ENCODE measurements at regions not wholly inside any gene's neighbourhood (a gene's known extent, or its start where the extent isn't known, plus 50 kb on each side); places are given as distances from the start of the nearest gene placed in this dataset.

DNA sequence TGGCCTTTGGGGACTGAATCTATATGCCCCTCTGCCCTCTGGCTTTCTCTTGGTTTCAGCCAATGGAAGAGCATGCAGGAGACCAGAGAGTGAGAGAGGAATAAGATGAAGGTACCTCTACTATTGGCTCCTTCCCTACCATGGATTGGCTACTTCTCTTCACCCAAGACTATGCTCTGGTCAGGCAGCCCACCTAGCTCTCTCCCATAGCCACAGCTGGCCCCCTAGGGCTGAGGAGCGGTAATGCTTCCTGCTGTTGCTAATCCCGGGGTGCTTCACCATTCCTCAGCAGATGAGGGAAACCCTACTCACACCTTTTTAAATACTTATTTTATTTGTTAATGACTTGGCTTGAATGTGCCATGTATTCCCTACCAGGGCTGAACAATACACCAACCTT, 142.4 kb downstream of the MREG start:
- BruUV-seq (replicated peaks) = no TSS peak
- peak; percentile 70 for FAIRE-seq
- Histone ChIP-seq H3K4me3 (no peak overlapping the region), H3K4me2 (ENCODE audit: insufficient read depth, low read length) (no peak overlapping the region), H3K9me3 (replicated peaks; ENCODE audit: control insufficient read depth, insufficient read depth, low read depth, low read length) (no peaks in the 10 kb centered on the region), H3K27me3 (ENCODE audit: control insufficient read depth in 2 of 2, insufficient read depth in 2 of 2, low read length in 2 of 2) (no peaks in the 10 kb centered on the region), H3K79me2 (ENCODE audit: control insufficient read depth, insufficient read depth, low read length) (no peaks in the 10 kb centered on the region), H3K36me3 (ENCODE audit: control insufficient read depth, insufficient read depth, low read length) (no peaks in the 10 kb centered on the region), H3K9me1 (ENCODE audit: control insufficient read depth, insufficient read depth, low read length) (no peaks in the 10 kb centered on the region), H3K27ac (ENCODE audit: extremely low read depth, low read depth, low read length) (no peak overlapping the region), H3K9ac (ENCODE audit: insufficient read depth in 1 of 2, low read depth in 2 of 2, low read length in 2 of 2) (no peak overlapping the region), H3K4me1 (replicated peaks in 1 of 2; ENCODE audit: control insufficient read depth in 2 of 2, insufficient read depth in 2 of 2, low read length in 2 of 2) (peaks cover 0 to 12% of the 10 kb centered on the region in 2 experiments; a peak in 2 of 5 replicates), H2AFZ (ENCODE audit: low read depth, low read length) (no peak overlapping the region), H4K20me1 (replicated peaks; ENCODE audit: control insufficient read depth, insufficient read depth, low read length) (no peaks in the 10 kb centered on the region)
- in situ Hi-C loops (cut with MboI) = no loop called here
- intact Hi-C loops (cut with micrococcal nuclease) = loop anchor here (1.0 to 2.0 kb wide), 2 partner anchors 41 to 78 kb away; no protein-coding TSS in a partner anchor
- ATAC-seq = peak; percentile 97
- DNase-seq (ENCODE audit: extremely low read depth in 1 of 4, low spot score in 3 of 4) = peak; percentile 32 to 60 (median 38)
- ChIA-PET CTCF (ENCODE audit: low intra/inter-chr PET ratio) (interaction anchor here (0.7 kb wide), 1 partner anchor 416 kb away, joined by 3 read pairs; no protein-coding TSS in a partner anchor), POLR2A (interaction anchor here (0.6 kb wide), 1 partner anchor 38 kb away, joined by 3 read pairs; no protein-coding TSS in a partner anchor)
- WGBS (ENCODE audit: insufficient coverage, low coverage, missing lambda C conversion rate) = 30% methylated on average over 2 of the region's 2 CpGs
- TF ChIP-seq ZNF165 (CRISPR knock-in tag; IDR thresholded peaks at IDR 0.05; ENCODE audit: borderline replicate concordance) (no peak), ZNF583 (CRISPR knock-in tag; IDR thresholded peaks at IDR 0.05) (no peak), CAMTA2 (CRISPR knock-in tag; conservative IDR thresholded peaks at IDR 0.05) (no peak), TCF7 (IDR thresholded peaks at IDR 0.05; ENCODE audit: borderline replicate concordance) (no peak), SAFB (IDR thresholded peaks at IDR 0.05; ENCODE audit: borderline replicate concordance, low read depth, low read length) (no peak), SIX5 (IDR thresholded peaks at IDR 0.05; ENCODE audit: borderline replicate concordance in 1 of 2, insufficient read depth in 1 of 2, low read depth in 1 of 2, low read length in 2 of 2) (no peak), IRF2 (CRISPR knock-in tag; IDR thresholded peaks at IDR 0.05) (no peak), NFRKB (IDR thresholded peaks at IDR 0.05; ENCODE audit: low read depth) (0 out of 2 replicates have a peak, but pooled peaks have one; percentile 24), OTX1 (CRISPR knock-in tag; IDR thresholded peaks at IDR 0.05) (no peak), MYNN (IDR thresholded peaks at IDR 0.05) (no peak), MYNN (CRISPR knock-in tag; IDR thresholded peaks at IDR 0.05) (no peak), FOSL1 (tag; conservative IDR thresholded peaks at IDR 0.05) (no peak), ZNF431 (CRISPR knock-in tag; IDR thresholded peaks at IDR 0.05) (no peak)
- TF ChIP-seq, protein P1, sequence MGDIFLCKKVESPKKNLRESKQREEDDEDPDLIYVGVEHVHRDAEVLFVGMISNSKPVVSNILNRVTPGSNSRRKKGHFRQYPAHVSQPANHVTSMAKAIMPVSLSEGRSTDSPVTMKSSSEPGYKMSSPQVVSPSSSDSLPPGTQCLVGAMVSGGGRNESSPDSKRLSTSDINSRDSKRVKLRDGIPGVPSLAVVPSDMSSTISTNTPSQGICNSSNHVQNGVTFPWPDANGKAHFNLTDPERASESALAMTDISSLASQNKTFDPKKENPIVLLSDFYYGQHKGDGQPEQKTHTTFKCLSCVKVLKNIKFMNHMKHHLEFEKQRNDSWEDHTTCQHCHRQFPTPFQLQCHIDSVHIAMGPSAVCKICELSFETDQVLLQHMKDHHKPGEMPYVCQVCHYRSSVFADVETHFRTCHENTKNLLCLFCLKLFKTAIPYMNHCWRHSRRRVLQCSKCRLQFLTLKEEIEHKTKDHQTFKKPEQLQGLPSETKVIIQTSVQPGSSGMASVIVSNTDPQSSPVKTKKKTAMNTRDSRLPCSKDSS (IDR thresholded peaks at IDR 0.05; ENCODE audit: low read depth, partially characterized antibody) = no peak
- TF ChIP-seq, protein P2, sequence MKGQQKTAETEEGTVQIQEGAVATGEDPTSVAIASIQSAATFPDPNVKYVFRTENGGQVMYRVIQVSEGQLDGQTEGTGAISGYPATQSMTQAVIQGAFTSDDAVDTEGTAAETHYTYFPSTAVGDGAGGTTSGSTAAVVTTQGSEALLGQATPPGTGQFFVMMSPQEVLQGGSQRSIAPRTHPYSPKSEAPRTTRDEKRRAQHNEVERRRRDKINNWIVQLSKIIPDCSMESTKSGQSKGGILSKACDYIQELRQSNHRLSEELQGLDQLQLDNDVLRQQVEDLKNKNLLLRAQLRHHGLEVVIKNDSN (CRISPR knock-in tag; IDR thresholded peaks at IDR 0.05) = no peak
- TF ChIP-seq, protein P3, sequence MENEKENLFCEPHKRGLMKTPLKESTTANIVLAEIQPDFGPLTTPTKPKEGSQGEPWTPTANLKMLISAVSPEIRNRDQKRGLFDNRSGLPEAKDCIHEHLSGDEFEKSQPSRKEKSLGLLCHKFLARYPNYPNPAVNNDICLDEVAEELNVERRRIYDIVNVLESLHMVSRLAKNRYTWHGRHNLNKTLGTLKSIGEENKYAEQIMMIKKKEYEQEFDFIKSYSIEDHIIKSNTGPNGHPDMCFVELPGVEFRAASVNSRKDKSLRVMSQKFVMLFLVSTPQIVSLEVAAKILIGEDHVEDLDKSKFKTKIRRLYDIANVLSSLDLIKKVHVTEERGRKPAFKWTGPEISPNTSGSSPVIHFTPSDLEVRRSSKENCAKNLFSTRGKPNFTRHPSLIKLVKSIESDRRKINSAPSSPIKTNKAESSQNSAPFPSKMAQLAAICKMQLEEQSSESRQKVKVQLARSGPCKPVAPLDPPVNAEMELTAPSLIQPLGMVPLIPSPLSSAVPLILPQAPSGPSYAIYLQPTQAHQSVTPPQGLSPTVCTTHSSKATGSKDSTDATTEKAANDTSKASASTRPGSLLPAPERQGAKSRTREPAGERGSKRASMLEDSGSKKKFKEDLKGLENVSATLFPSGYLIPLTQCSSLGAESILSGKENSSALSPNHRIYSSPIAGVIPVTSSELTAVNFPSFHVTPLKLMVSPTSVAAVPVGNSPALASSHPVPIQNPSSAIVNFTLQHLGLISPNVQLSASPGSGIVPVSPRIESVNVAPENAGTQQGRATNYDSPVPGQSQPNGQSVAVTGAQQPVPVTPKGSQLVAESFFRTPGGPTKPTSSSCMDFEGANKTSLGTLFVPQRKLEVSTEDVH (IDR thresholded peaks at IDR 0.05; ENCODE audit: low read depth, partially characterized antibody) = no peak
- TF ChIP-seq, protein P4, sequence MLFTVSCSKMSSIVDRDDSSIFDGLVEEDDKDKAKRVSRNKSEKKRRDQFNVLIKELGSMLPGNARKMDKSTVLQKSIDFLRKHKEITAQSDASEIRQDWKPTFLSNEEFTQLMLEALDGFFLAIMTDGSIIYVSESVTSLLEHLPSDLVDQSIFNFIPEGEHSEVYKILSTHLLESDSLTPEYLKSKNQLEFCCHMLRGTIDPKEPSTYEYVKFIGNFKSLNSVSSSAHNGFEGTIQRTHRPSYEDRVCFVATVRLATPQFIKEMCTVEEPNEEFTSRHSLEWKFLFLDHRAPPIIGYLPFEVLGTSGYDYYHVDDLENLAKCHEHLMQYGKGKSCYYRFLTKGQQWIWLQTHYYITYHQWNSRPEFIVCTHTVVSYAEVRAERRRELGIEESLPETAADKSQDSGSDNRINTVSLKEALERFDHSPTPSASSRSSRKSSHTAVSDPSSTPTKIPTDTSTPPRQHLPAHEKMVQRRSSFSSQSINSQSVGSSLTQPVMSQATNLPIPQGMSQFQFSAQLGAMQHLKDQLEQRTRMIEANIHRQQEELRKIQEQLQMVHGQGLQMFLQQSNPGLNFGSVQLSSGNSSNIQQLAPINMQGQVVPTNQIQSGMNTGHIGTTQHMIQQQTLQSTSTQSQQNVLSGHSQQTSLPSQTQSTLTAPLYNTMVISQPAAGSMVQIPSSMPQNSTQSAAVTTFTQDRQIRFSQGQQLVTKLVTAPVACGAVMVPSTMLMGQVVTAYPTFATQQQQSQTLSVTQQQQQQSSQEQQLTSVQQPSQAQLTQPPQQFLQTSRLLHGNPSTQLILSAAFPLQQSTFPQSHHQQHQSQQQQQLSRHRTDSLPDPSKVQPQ (CRISPR knock-in tag; IDR thresholded peaks at IDR 0.05; ENCODE audit: borderline replicate concordance) = no peak
